Tibial nerve (tissue), 3 donors: ENCODE measurements at regions not wholly inside any gene's neighbourhood (a gene's known extent, or its start where the extent isn't known, plus 50 kb on each side); places are given as distances from the start of the nearest gene placed in this dataset.

Experiments
- POLR2A ChIP-seq, 2 donors: fragments of 450-650 bp; IDR thresholded peaks; one replicate each; pipeline ENCODE4 v1.6.1; 2017; ENCODE audit warnings: antibody characterized with exemption in 2 of 2, mild to moderate bottlenecking in 2 of 2, moderate library complexity in 2 of 2
- TF ChIP-seq, protein P1 (sequence below), 5 experiments: fragments of 200-600 bp in 3 of 5; fragments of 450-650 bp in 2 of 5; sonication (generic) in 3 of 5; IDR thresholded peaks; one replicate each; pipeline ENCODE4 v1.5.1; 2016 to 2019; ENCODE audit warnings: antibody characterized with exemption in 5 of 5, mild to moderate bottlenecking in 3 of 5, moderate library complexity in 2 of 5

DNA sequence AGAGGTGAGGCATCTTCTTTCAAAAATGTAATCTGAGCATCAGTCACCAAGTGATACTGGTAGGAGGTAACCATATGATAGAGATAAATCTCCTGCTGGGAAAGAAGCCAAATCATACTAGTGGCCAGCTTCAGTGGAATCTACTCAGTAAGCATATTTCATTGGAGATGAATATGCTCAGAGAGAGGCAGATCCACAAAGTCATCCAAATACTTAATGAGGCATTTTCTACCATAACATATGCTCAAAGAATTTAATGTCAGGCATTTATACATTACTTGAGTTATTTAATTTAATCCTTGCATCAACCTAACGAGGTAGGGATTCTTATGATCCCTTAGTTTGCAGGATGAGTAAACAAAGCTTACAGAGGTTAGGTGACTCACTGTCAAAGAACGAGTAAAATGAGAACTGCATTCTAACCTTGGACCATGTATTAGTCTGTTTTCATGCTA, 50.9 kb upstream of the DMRTA1 start:
- TF ChIP-seq, protein P1, sequence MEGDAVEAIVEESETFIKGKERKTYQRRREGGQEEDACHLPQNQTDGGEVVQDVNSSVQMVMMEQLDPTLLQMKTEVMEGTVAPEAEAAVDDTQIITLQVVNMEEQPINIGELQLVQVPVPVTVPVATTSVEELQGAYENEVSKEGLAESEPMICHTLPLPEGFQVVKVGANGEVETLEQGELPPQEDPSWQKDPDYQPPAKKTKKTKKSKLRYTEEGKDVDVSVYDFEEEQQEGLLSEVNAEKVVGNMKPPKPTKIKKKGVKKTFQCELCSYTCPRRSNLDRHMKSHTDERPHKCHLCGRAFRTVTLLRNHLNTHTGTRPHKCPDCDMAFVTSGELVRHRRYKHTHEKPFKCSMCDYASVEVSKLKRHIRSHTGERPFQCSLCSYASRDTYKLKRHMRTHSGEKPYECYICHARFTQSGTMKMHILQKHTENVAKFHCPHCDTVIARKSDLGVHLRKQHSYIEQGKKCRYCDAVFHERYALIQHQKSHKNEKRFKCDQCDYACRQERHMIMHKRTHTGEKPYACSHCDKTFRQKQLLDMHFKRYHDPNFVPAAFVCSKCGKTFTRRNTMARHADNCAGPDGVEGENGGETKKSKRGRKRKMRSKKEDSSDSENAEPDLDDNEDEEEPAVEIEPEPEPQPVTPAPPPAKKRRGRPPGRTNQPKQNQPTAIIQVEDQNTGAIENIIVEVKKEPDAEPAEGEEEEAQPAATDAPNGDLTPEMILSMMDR (IDR thresholded peaks at IDR 0.05), result no peak
- TF ChIP-seq POLR2A (IDR thresholded peaks at IDR 0.05), result no peak
